ENCODE measurements at regions not wholly inside any gene's neighbourhood (a gene's known extent, or its start where the extent isn't known, plus 50 kb on each side); places are given as distances from the start of the nearest gene placed in this dataset.

- Histone ChIP-seq H3K4me1 (no peaks in the 10 kb centered on the region), H3K9me3 (no peaks in the 10 kb centered on the region), H3K4me3 (no peak overlapping the region), H3K27me3 (no peaks in the 10 kb centered on the region), H3K36me3 (no peaks in the 10 kb centered on the region), H3K27ac (no peak overlapping the region)
- intact Hi-C loops (cut with DNase I): no loop called here
- no peak for DNase-seq (ENCODE audit: low spot score in 2 of 2)
- no peak for TF ChIP-seq CTCF (IDR thresholded peaks at IDR 0.05)
Measured at GRCh38 chr6:90983462-90983861, 396.6 kb upstream of the MAP3K7 start.

- no peak for DNase-seq (ENCODE audit: low spot score in 2 of 2)
- Histone ChIP-seq H3K4me3 (no peak overlapping the region), H3K27ac (no peak overlapping the region), H3K27me3 (no peaks in the 10 kb centered on the region), H3K4me1 (no peaks in the 10 kb centered on the region), H3K9me3 (no peaks in the 10 kb centered on the region), H3K36me3 (no peaks in the 10 kb centered on the region)
- intact Hi-C loops (cut with DNase I): no loop called here
- TF ChIP-seq CTCF (IDR thresholded peaks at IDR 0.05): no peak
Measured at GRCh38 chr6:90982581-90982980, 395.7 kb upstream of the MAP3K7 start.

- Histone ChIP-seq H3K27me3 (no peaks in the 10 kb centered on the region), H3K4me1 (no peaks in the 10 kb centered on the region), H3K27ac (no peak overlapping the region), H3K4me3 (no peak overlapping the region), H3K36me3 (no peaks in the 10 kb centered on the region), H3K9me3 (no peaks in the 10 kb centered on the region)
- no peak for TF ChIP-seq CTCF (IDR thresholded peaks at IDR 0.05)
- intact Hi-C loops (cut with DNase I): no loop called here
- DNase-seq (ENCODE audit: low spot score in 2 of 2): no peak
Measured at GRCh38 chr6:90982051-90982450, 395.2 kb upstream of the MAP3K7 start.

- no peak overlapping the region for H3K4me3 ChIP-seq
- no peak overlapping the region for H3K27ac ChIP-seq
- no peak for DNase-seq (ENCODE audit: low spot score in 2 of 2)
- H3K27me3 ChIP-seq: no peaks in the 10 kb centered on the region
- H3K9me3 ChIP-seq: no peaks in the 10 kb centered on the region
- TF ChIP-seq CTCF (IDR thresholded peaks at IDR 0.05): no peak
- H3K36me3 ChIP-seq: no peaks in the 10 kb centered on the region
- no peaks in the 10 kb centered on the region for H3K4me1 ChIP-seq
- intact Hi-C loops (cut with DNase I): no loop called here
Measured at GRCh38 chr6:90978046-90978445, 391.2 kb upstream of the MAP3K7 start.

GRCh38 chr6:90977513-90977912 lies 390.6 kb upstream of the MAP3K7 start:
- no peak overlapping the region for H3K27ac ChIP-seq
- intact Hi-C loops (cut with DNase I): no loop called here
- DNase-seq (ENCODE audit: low spot score in 2 of 2): no peak
- no peaks in the 10 kb centered on the region for H3K27me3 ChIP-seq
- no peak overlapping the region for H3K4me3 ChIP-seq
- no peak for TF ChIP-seq CTCF (IDR thresholded peaks at IDR 0.05)
- H3K4me1 ChIP-seq: no peaks in the 10 kb centered on the region
- H3K36me3 ChIP-seq: no peaks in the 10 kb centered on the region
- no peaks in the 10 kb centered on the region for H3K9me3 ChIP-seq

GRCh38 chr6:90976341-90976740 lies 389.5 kb upstream of the MAP3K7 start:
- no peak for TF ChIP-seq CTCF (IDR thresholded peaks at IDR 0.05)
- intact Hi-C loops (cut with DNase I): no loop called here

More at GRCh38 chr6:90976341-90976740, 389.5 kb upstream of the MAP3K7 start:
- no peak overlapping the region for H3K4me3 ChIP-seq
- H3K36me3 ChIP-seq: no peaks in the 10 kb centered on the region
- no peaks in the 10 kb centered on the region for H3K27me3 ChIP-seq
- H3K27ac ChIP-seq: no peak overlapping the region
- no peaks in the 10 kb centered on the region for H3K9me3 ChIP-seq
- no peaks in the 10 kb centered on the region for H3K4me1 ChIP-seq
- DNase-seq (ENCODE audit: low spot score in 2 of 2): no peak
